Breast epithelium (tissue), 3 donors: ENCODE measurements at regions not wholly inside any gene's neighbourhood (a gene's known extent, or its start where the extent isn't known, plus 50 kb on each side); places are given as distances from the start of the nearest gene placed in this dataset.

ENCODE experiments used
- CTCF ChIP-seq, 3 donors: fragments of 450-650 bp; IDR thresholded peaks; one replicate each; pipeline ENCODE4 v1.5.1; 2016 to 2017; ENCODE audit warnings: antibody characterized with exemption in 3 of 3, mild to moderate bottlenecking in 3 of 3, moderate library complexity in 3 of 3
- POLR2A ChIP-seq: fragments of 450-650 bp; IDR thresholded peaks from one replicate; pipeline ENCODE4 v1.6.1; 2016; ENCODE audit warnings: antibody characterized with exemption, mild to moderate bottlenecking, moderate library complexity

GRCh38 chr12:125346362-125346761 is 281.1 kb downstream of the AACS start:
- TF ChIP-seq CTCF (IDR thresholded peaks at IDR 0.05) (no peak), POLR2A (no peak)
